Ovary (tissue), 7 donors: ENCODE measurements at regions not wholly inside any gene's neighbourhood (a gene's known extent, or its start where the extent isn't known, plus 50 kb on each side); places are given as distances from the start of the nearest gene placed in this dataset.
"Not testable (repeated sequence)": the region's sequence is repeated elsewhere in the genome, so short reads cannot be mapped to it uniquely, and the experiment has no call there.

Experiments
- DNase-seq, 5 donors: peaks; one replicate each; pipeline ENCODE4 v3.0.0-alpha.2; 2019 to 2020
- H3K27ac ChIP-seq, 2 donors: fragments of 200-600 bp; one replicate each; pipeline versions ENCODE4 v1.5.1 to v1.8.0; 2019 to 2022
- H3K27me3 ChIP-seq: fragments of 200-600 bp; one replicate; pipeline ENCODE4 v1.8.0; 2022
- H3K36me3 ChIP-seq: fragments of 200-600 bp; sonication (generic); one replicate; pipeline ENCODE4 v1.5.1; 2019
- H3K4me1 ChIP-seq: one replicate; pipeline ENCODE4 v1.8.1; 2013; ENCODE audit warnings: mild to moderate bottlenecking, moderate library complexity; ENCODE audit not compliant: insufficient read depth
- H3K4me3 ChIP-seq: fragments of 200-600 bp; sonication (generic); one replicate; pipeline ENCODE4 v1.5.1; 2017
- H3K9me3 ChIP-seq, 2 donors: fragments of 200-600 bp in 1 of 2; sonication (generic) in 1 of 2; one replicate each; pipeline versions ENCODE4 v1.5.1 to v1.8.1; 2013 to 2019; ENCODE audit warnings: mild to moderate bottlenecking in 1 of 2, moderate library complexity in 1 of 2
- WGBS, 3 donors: extraction: QIAGEN DNeasy Blood & Tissue Kit in 1 of 3; methylation state at CpG; one replicate each; pipeline versions ENCODE4 v1.1.5 to v1.1.7; 2013 to 2017; 5-methylcytosine and 5-hydroxymethylcytosine counted together
- intact Hi-C, 4 donors: fragments of 100-400 bp; cut with DNase I; formaldehyde crosslinking; loops; one replicate each; pipeline versions ENCODE4 v1.11.0 to v1.15.1; 2022 to 2023
- donor health status: DM: no; HTN: no; CAD: no; lungs with moderate emphysema.
- donor health status: DM: no; HTN: no; CAD: no.
- donor health status: Bipolar disorder and iron deficiency.
- donor health status: DM: no; HTN: no; CAD: no.
- donor health status: DM: yes; HTN: yes; CAD: no.

DNA sequence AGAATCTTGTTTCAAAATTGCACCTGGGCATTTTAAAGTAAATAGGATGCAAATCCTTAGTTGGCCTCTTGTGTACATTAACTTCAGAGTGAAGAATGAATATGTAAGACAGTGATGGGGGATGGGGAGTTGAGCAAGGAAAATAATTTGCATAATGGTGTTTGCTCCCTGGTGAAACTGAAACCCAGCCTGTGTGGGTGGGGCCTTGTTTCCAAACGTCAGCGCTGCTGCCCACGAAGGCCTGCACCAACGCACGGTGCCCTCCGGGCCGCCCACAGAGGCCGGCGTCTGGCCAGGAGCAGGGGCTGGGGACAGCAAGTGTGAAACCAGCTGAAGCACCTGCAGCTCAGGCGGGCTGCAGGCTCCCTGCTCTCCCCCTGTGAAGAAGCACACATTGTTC, 262.0 kb upstream of the PLGLB2 start:
- no CpG with 5 or more reads among the region's 10 CpGs for WGBS, 3 donors
- not testable (repeated sequence) for H3K27ac ChIP-seq, H3K4me1 ChIP-seq

DNA sequence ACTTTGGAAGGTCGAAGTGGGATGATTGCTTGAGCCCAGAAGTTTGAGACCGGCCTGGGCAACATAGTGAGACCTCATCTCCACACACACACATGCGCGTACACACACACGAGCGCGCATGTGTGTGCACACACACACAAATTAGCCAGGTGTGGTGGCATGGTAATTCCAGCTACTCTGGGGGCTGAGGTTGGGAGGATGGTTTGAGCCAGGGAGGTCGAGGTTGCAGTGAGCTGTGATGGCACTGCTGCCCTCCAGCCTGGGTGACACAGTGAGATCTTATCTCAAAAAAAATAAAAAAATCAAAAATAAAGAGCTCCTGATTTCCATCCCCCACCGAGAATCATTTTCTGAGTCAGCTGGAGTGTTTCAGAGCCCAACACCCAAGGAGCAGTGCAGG, 261.5 kb upstream of the PLGLB2 start:
- H3K36me3 ChIP-seq, H3K9me3 ChIP-seq, H3K27ac ChIP-seq, intact Hi-C loops, DNase-seq, H3K4me1 ChIP-seq, H3K4me3 ChIP-seq, H3K27me3 ChIP-seq: not testable (repeated sequence)
- WGBS, 3 donors: 83 to 92% (median 85%) methylated on average over 8 to 9 of the region's 9 CpGs

More for the DNA sequence above, 262.0 kb upstream of the PLGLB2 start:
- DNase-seq, H3K36me3 ChIP-seq, intact Hi-C loops, H3K4me3 ChIP-seq, H3K9me3 ChIP-seq, H3K27me3 ChIP-seq: not testable (repeated sequence)

DNA sequence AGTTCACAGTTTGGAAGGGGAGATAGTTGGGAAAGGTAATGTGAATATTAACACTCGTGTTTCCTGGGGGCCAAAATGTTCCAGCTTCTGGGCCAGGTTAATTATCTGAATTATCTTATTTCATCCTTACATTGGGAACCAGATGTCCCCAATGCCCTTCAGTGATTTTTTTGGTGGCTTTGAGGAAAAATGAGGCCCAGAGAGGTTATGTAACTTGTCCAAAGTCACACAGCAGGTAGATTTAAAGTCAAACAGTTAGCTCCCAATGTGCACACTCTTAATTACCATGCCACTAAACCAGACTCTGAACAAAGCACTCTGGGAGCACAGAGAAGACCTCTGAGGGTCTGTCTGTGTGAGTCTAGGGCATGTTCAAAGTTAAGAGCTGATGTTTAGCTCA, 259.9 kb upstream of the PLGLB2 start:
- H3K27me3 ChIP-seq, H3K36me3 ChIP-seq, intact Hi-C loops, H3K27ac ChIP-seq, DNase-seq, H3K9me3 ChIP-seq, H3K4me3 ChIP-seq, H3K4me1 ChIP-seq: not testable (repeated sequence)
- WGBS, 3 donors: 88 to 100% (median 97%) methylated on average over 1 of the region's 1 CpG

DNA sequence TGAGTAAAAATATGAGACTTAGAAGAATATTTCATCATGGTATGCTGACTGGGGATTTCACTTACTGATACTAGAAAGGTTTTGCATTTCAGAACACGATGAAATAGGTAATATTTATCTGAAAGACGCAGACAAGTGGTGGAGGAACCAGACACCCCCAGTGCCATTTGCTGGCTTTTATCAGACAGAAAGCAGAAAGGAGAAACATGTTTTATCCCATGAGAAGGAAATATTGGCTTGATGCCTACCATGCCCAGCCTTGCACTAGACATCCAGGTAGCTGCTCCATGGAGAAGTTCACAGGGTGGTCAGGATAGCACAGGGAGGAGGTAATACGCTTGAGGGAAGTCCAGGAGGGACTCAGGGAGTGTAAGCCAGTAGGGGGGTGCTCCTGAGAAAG, 258.9 kb upstream of the PLGLB2 start:
- H3K36me3 ChIP-seq, intact Hi-C loops, DNase-seq, H3K4me3 ChIP-seq, H3K9me3 ChIP-seq, H3K27ac ChIP-seq, H3K27me3 ChIP-seq, H3K4me1 ChIP-seq: not testable (repeated sequence)
- 90 to 97% (median 94%) methylated on average over 3 of the region's 3 CpGs for WGBS, 3 donors

DNA sequence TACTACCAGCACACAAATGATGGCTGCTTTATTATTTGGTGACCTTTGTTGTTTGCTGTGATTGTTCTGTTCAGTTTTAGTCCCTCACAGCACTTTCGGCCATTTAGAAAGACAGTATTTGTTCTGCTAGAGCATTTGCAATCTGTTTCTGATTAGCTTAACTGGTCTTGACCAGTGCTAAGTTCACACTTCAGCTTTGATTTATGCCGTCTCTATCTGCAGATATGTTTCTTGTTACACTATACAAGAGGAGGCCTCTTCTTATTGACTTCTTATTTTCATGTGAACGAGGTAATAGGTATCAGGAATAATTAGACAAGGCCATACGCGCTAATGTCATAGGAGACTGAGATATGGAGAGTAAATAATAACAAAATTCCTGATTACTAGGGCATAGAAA, 253.0 kb upstream of the PLGLB2 start:
- intact Hi-C loops, H3K27ac ChIP-seq, H3K36me3 ChIP-seq, H3K9me3 ChIP-seq, H3K27me3 ChIP-seq, DNase-seq, H3K4me3 ChIP-seq, H3K4me1 ChIP-seq: not testable (repeated sequence)
- 77 to 84% (median 81%) methylated on average over 5 of the region's 5 CpGs for WGBS, 3 donors

DNA sequence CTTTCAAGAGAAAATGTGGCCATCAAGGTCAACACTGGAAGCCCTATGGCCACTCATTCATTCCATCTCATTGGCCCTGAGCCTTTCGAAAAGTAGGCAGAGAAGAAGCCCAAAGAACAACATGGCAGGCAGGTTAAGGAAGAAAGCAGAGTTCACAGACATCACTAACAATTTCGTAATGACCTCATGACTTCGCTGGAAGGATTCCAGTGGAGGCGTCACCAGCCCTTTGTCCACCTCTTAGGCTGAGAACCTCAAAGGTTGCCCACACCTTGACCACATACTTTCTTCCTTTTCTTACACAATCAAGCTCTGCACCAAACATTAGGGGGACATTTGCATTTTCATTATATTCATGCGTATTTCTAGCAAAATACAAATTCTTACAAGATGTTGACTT, 252.4 kb upstream of the PLGLB2 start:
- 89 to 95% (median 92%) methylated on average over 4 to 5 of the region's 5 CpGs for WGBS, 3 donors
- H3K27ac ChIP-seq: not testable (repeated sequence)

DNA sequence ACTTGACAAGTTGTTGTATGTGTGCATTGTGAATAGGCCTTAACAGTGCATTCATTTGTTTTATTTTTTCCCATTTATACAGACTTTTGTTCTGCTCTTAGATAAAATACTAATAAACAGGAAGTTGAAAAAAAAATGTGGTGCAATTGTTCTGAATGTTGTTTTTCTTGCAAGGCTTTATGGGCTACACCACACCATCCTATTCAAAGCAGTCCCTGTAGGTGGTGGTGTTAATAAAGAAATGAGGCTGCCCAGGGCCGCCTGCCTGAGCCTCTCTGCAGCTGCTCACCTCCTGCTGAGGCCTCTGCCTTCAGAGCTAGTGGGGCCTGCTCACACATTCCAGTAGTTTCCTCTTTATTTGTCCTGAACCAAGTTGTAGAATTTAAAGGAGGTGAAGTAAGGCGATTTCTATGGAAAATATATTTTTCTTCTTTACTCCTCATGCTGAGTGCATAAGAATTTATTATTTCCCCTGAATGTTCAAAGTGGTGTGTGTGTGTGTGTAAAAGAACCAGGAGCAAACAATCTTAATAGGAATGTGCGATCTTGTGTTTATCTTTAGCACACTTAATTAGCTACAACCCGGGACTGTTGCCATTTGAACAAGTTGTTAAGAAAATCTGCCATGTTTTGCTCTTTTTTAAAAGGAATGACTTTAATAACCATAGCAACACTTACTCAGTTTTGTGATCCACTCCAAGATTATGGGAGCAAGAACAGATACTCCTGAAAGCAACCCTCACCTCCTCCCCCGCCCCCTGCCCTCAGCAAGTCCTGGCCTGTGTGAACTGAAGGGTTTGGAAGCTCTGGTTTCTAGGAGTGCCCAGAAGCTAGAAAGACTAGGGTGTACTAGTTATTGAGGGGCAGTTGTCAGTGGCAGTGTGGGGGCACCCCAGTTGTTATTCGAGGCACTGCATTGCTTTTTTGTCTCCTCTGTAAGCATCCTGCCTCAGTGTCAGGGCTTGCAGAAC, 251.6 kb upstream of the PLGLB2 start:
- H3K4me3 ChIP-seq, H3K4me1 ChIP-seq, intact Hi-C loops, H3K9me3 ChIP-seq, H3K27me3 ChIP-seq, DNase-seq, H3K27ac ChIP-seq, H3K36me3 ChIP-seq: not testable (repeated sequence)
- 0 to 33% (median 6%) methylated on average over 1 to 3 of the region's 6 CpGs for WGBS, 3 donors

More for the DNA sequence above, 252.4 kb upstream of the PLGLB2 start:
- intact Hi-C loops, H3K27me3 ChIP-seq, H3K4me1 ChIP-seq, H3K4me3 ChIP-seq, H3K36me3 ChIP-seq, DNase-seq, H3K9me3 ChIP-seq: not testable (repeated sequence)

DNA sequence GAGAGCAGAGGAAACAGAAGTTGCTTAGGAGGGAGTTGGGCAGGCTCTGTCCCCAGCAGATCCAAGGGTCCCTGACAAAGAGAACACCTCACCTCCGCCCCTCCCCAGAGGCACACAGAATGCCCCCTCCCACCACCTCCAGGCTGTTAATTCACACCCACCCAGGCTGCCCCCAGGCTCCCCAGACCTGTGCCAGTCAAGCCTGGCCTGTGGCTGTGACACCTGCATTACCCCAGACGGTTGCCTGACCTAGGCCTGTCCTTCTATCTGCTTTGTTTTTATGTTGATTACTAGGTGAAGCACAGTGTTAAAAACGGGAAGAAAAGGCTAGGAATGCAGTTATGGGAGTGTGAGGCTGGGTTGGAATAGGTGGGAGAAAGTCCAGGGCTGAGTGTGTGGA, 250.8 kb upstream of the PLGLB2 start:
- H3K4me3 ChIP-seq, H3K27ac ChIP-seq, intact Hi-C loops, H3K36me3 ChIP-seq, DNase-seq, H3K27me3 ChIP-seq, H3K4me1 ChIP-seq, H3K9me3 ChIP-seq: not testable (repeated sequence)
- WGBS, 3 donors: 20 to 88% (median 58%) methylated on average over 1 to 2 of the region's 3 CpGs

DNA sequence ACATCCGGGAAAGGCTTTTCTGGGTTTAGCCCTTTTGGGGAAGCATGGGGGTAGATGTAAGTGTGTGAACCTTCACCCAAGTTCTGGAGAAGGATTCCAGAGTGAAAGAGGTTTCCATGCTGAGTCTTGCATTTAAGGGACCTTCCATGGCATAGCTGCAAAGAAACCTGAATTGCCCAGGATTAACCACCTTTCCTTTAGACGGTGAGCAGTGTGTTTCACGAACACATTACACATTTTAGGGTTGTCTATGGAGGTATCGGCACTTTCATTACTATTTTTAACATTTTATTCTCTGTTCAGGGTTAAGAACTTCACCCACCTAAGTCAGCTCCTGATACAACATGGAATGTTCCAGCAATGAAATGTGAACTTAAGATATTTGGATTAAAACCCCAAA, 250.2 kb upstream of the PLGLB2 start:
- H3K27me3 ChIP-seq, H3K9me3 ChIP-seq, H3K4me1 ChIP-seq, H3K36me3 ChIP-seq, intact Hi-C loops, H3K4me3 ChIP-seq, H3K27ac ChIP-seq, DNase-seq: not testable (repeated sequence)
- 78 to 92% (median 88%) methylated on average over 3 to 4 of the region's 4 CpGs for WGBS, 3 donors

DNA sequence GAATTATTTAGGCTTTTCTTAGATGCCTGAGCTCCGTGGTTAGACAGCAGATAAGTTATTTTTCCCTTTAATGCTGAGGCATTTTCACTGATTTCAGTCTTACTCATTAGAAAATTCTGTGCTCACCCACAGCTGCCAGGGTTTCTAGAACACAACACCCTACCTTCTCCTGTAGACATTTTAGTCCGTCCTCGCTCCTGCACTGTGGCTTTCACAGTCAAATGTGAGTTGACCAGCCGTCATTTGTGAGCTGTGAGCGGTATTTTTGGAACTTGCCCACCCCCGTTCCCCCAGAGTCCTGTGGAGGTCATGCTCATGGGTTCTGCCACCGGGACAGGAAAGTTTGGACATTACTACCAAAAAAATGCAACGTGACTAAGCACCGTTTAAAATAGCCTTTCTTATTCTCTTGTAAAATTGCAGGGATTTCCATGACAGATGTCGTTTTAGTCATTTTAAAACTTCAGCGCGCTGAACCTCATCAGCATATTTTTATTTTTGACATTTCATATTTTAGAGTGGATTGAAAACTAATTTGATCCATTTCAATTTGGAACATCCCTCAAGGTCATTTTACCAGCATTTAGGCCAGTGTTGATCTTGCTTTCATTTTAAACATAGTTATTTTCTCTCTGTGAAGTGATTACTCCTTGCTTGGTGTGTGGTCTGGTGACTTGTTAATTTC, 249.6 kb upstream of the PLGLB2 start:
- H3K27me3 ChIP-seq, H3K36me3 ChIP-seq, H3K4me3 ChIP-seq, H3K27ac ChIP-seq, DNase-seq, intact Hi-C loops, H3K4me1 ChIP-seq, H3K9me3 ChIP-seq: not testable (repeated sequence)
- WGBS, 3 donors: 49 to 74% (median 70%) methylated on average over 4 to 7 of the region's 12 CpGs

DNA sequence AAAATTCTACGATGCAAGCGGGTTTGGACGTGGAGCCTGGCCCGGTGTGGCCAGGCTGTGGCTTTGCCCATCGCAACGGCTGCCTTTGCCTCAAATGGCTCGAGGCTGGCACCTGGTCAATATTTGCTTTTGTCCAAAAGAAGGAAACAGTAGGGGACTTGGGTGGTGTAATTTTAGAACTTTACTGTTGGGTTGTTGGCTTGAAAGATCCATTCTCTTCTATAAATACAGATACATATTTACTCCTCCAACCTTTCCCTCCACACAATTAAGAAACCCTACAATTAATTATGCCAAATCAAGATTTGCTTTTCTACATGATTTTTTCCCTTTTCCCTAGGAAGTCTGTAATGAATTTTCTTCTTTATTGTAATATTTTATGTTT, 249.0 kb upstream of the PLGLB2 start:
- H3K4me1 ChIP-seq, DNase-seq, H3K36me3 ChIP-seq, H3K9me3 ChIP-seq, H3K27ac ChIP-seq, H3K4me3 ChIP-seq, H3K27me3 ChIP-seq, intact Hi-C loops: not testable (repeated sequence)
- 33 to 46% methylated on average over 1 of the region's 7 CpGs; no CpG with 5 or more reads in 1 of the 3 donors for WGBS, 3 donors

DNA sequence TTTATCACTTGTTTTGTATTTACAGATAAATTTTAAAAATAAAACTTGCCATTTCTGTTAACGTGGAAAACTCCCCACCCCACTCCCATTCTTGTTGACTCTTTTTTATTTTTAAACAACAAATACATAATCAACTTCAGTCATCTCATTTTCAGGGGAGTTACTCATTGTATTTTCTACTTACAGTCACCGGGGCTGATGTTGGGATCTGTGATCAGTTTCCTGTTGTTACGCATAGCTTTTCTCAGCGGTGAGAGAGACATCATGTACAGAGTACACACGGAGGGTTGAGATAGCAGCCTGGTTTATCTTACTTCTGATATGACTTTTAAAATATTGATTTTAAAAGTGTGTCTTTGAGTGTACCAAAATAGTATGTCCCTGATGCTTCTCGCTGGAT, 248.0 kb upstream of the PLGLB2 start:
- intact Hi-C loops, H3K9me3 ChIP-seq, DNase-seq, H3K4me3 ChIP-seq, H3K27ac ChIP-seq, H3K4me1 ChIP-seq, H3K36me3 ChIP-seq, H3K27me3 ChIP-seq: not testable (repeated sequence)
- 26 to 63% (median 45%) methylated on average over 4 to 6 of the region's 6 CpGs for WGBS, 3 donors
